ENCODE measurements at regions not wholly inside any gene's neighbourhood (a gene's known extent, or its start where the extent isn't known, plus 50 kb on each side); places are given as distances from the start of the nearest gene placed in this dataset.

- no peaks in the 10 kb centered on the region for H3K9me3 ChIP-seq (ENCODE audit: insufficient read depth in 2 of 2, low read depth in 1 of 2, low read length in 1 of 2)
- H3K27ac ChIP-seq (ENCODE audit: low read depth, low read length): no peak overlapping the region
- H3K23me2 ChIP-seq (ENCODE audit: low read depth, low read length): no peaks in the 10 kb centered on the region
- no peak for DNase-seq (ENCODE audit: low read depth in 1 of 2, low spot score in 2 of 2)
- no peak overlapping the region for H2BK15ac ChIP-seq (ENCODE audit: low read length)
- 88% methylated on average over 3 of the region's 3 CpGs; no CpG with 5 or more reads in 1 of the 2 experiments for WGBS, 2 experiments (ENCODE audit: extremely low coverage in 1 of 2, insufficient coverage in 1 of 2, insufficient read length in 1 of 2, insufficient replicate concordance in 2 of 2, low coverage in 1 of 2, low lambda C conversion rate in 2 of 2, missing lambda C conversion rate in 1 of 2)
- H3K14ac ChIP-seq (ENCODE audit: insufficient read length): no peak overlapping the region
- H2BK5ac ChIP-seq (ENCODE audit: low read depth, low read length): no peak overlapping the region
- no peaks in the 10 kb centered on the region for H4K20me1 ChIP-seq (replicated peaks in 1 of 2; ENCODE audit: control insufficient read depth in 1 of 2, insufficient read depth in 2 of 2, low read length in 2 of 2)
- H2BK20ac ChIP-seq (ENCODE audit: low read length): no peak overlapping the region
- no peak overlapping the region for H3K4me2 ChIP-seq (ENCODE audit: insufficient read depth in 1 of 2, low read depth in 2 of 2, low read length in 2 of 2)
- H3K27me3 ChIP-seq (replicated peaks in 1 of 4; ENCODE audit: control insufficient read depth in 3 of 4, extremely low read depth in 1 of 4, insufficient read depth in 3 of 4, low read length in 3 of 4): no peaks in the 10 kb centered on the region
- no peak overlapping the region for H3K18ac ChIP-seq (ENCODE audit: extremely low read depth, low read length)
- no peak overlapping the region for H2BK120ac ChIP-seq (replicated peaks; ENCODE audit: low read depth, low read length)
- no peaks in the 10 kb centered on the region for H3K79me2 ChIP-seq (ENCODE audit: control insufficient read depth in 1 of 2, insufficient read depth in 2 of 2, low read length in 2 of 2)
- ChIA-PET POLR2A (ENCODE audit: partially characterized antibody) (no interaction called here), CTCF (ENCODE audit: partially characterized antibody) (interaction anchor here (1.4 kb wide), 1 partner anchor 10 kb away, joined by 5 read pairs; no protein-coding TSS in a partner anchor)
- H3K9ac ChIP-seq (replicated peaks in 1 of 4; ENCODE audit: extremely low read depth in 1 of 4, low read depth in 3 of 4, low read length in 3 of 4): no peak overlapping the region
- no peaks in the 10 kb centered on the region for H3K36me3 ChIP-seq (ENCODE audit: control insufficient read depth in 2 of 4, insufficient read depth in 4 of 4, low read length in 3 of 4)
- no peak for FAIRE-seq
- no peak overlapping the region for H2BK12ac ChIP-seq (ENCODE audit: low read depth, low read length)
- H3K79me1 ChIP-seq (ENCODE audit: low read depth, low read length): no peaks in the 10 kb centered on the region
- no peak overlapping the region for H2AK5ac ChIP-seq (ENCODE audit: low read depth, low read length)
- no peak overlapping the region for H4K5ac ChIP-seq (ENCODE audit: insufficient read length, low read depth, low read length)
- no peak overlapping the region for H3K56ac ChIP-seq (replicated peaks; ENCODE audit: insufficient read length, low read depth, low read length)
- H4K91ac ChIP-seq (replicated peaks; ENCODE audit: insufficient read length, low read length): no peak overlapping the region
- H3K23ac ChIP-seq (ENCODE audit: insufficient read length): no peak overlapping the region
- H4K8ac ChIP-seq (ENCODE audit: extremely low read depth, insufficient read depth, low read length): no peak overlapping the region
- H2AFZ ChIP-seq (ENCODE audit: low read length): no peak overlapping the region
- no peak overlapping the region for H3K4ac ChIP-seq (replicated peaks; ENCODE audit: insufficient read length, low read depth, low read length)
- H3K4me1 ChIP-seq (replicated peaks in 1 of 4; ENCODE audit: control insufficient read depth in 3 of 4, insufficient read depth in 4 of 4, low read length in 3 of 4): no peaks in the 10 kb centered on the region; a peak in 1 of 7 replicates
- no peak overlapping the region for H3K4me3 ChIP-seq (ENCODE audit: extremely low read depth in 1 of 4, insufficient read depth in 2 of 4, low read depth in 3 of 4, low read length in 4 of 4)
- no peak for TF ChIP-seq HDAC2 (IDR thresholded peaks at IDR 0.05; ENCODE audit: borderline replicate concordance in 1 of 2, low read depth in 2 of 2, low read length in 2 of 2)
Measured at GRCh38 chr18:38052879-38053590, 487.4 kb upstream of the CELF4 start.

All from H1 (cell line).